Esophagus squamous epithelium (tissue), 5 donors: ENCODE measurements at regions not wholly inside any gene's neighbourhood (a gene's known extent, or its start where the extent isn't known, plus 50 kb on each side); places are given as distances from the start of the nearest gene placed in this dataset.

Experiments
- DNase-seq: peaks from one replicate; lab custom pipeline; 2025; lab: John Stamatoyannopoulos, UW
- H3K27ac ChIP-seq, 4 donors: fragments of 200-600 bp; sonication (generic); one replicate each; pipeline ENCODE4 v1.5.1; 2016 to 2019; ENCODE audit warnings: mild to moderate bottlenecking in 1 of 4
- H3K27me3 ChIP-seq, 4 donors: fragments of 200-600 bp; sonication (generic); 1 replicate in 3 of 4; 2 replicates in 1 of 4; pipeline versions ENCODE4 v1.5.1 to v1.6.0; 2017 to 2021; ENCODE audit warnings: antibody characterized with exemption in 1 of 4
- H3K36me3 ChIP-seq, 3 donors: fragments of 200-600 bp; sonication (generic); one replicate each; pipeline ENCODE4 v1.5.1; 2016 to 2019
- H3K4me1 ChIP-seq, 3 donors: fragments of 200-600 bp; sonication (generic); one replicate each; pipeline ENCODE4 v1.5.1; 2017 to 2019
- H3K4me3 ChIP-seq, 4 donors: fragments of 200-600 bp; sonication (generic); 1 replicate in 3 of 4; 2 replicates in 1 of 4; pipeline ENCODE4 v1.5.1; 2016 to 2019; ENCODE audit warnings: mild to moderate bottlenecking in 2 of 4, moderate library complexity in 1 of 4
- H3K9me3 ChIP-seq, 3 donors: fragments of 200-600 bp; sonication (generic); one replicate each; pipeline ENCODE4 v1.5.1; 2016 to 2019
- POLR2A ChIP-seq, 4 donors: fragments of 450-650 bp; IDR thresholded peaks; one replicate each; pipeline ENCODE4 v1.6.1; 2017; ENCODE audit warnings: antibody characterized with exemption in 4 of 4, mild to moderate bottlenecking in 4 of 4, moderate library complexity in 3 of 4
- WGBS, 2 donors: methylation state at CpG; one replicate each; pipeline ENCODE4 v1.1.5; 2018; 5-methylcytosine and 5-hydroxymethylcytosine counted together
- intact Hi-C: fragments of 100-400 bp; cut with DNase I; formaldehyde crosslinking; loops from one replicate; pipeline ENCODE4 v1.15.0; 2022
- TF ChIP-seq, protein P1 (sequence below), 6 experiments: fragments of 450-650 bp in 4 of 6; fragments of 200-600 bp in 2 of 6; sonication (generic) in 2 of 6; IDR thresholded peaks; one replicate each; pipeline ENCODE4 v1.5.1; 2016 to 2019; ENCODE audit warnings: antibody characterized with exemption in 6 of 6, mild to moderate bottlenecking in 4 of 6, moderate library complexity in 4 of 6
- donor health status: DM: yes; HTN: yes; CAD: no.

DNA sequence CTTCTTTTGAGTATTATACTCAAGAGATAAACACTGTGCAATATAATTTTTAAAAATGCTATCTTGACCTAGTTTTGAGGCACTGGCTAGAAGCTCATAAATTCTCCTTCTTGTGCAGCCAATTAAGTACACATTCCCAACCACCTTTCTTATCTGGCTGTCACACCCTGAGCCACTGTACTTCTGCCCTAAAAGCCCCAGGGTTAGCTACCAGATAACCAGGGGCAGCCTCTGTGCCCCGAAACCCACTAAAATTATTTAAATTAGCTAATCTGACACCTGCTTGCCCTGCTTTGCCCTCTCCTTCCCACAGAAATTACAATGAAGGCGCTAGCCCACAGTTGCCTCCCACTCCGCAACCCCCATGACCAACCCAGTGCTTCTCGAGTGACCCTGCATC is 597.3 kb upstream of the TYRP1 start:
- TF ChIP-seq, protein P1, sequence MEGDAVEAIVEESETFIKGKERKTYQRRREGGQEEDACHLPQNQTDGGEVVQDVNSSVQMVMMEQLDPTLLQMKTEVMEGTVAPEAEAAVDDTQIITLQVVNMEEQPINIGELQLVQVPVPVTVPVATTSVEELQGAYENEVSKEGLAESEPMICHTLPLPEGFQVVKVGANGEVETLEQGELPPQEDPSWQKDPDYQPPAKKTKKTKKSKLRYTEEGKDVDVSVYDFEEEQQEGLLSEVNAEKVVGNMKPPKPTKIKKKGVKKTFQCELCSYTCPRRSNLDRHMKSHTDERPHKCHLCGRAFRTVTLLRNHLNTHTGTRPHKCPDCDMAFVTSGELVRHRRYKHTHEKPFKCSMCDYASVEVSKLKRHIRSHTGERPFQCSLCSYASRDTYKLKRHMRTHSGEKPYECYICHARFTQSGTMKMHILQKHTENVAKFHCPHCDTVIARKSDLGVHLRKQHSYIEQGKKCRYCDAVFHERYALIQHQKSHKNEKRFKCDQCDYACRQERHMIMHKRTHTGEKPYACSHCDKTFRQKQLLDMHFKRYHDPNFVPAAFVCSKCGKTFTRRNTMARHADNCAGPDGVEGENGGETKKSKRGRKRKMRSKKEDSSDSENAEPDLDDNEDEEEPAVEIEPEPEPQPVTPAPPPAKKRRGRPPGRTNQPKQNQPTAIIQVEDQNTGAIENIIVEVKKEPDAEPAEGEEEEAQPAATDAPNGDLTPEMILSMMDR (IDR thresholded peaks at IDR 0.05) = no peak
- no peak for TF ChIP-seq POLR2A (IDR thresholded peaks at IDR 0.05)
- intact Hi-C loops = no loop called here
- H3K4me1 ChIP-seq = no peaks in the 10 kb centered on the region
- no peak for DNase-seq
- H3K36me3 ChIP-seq = no peaks in the 10 kb centered on the region
- peaks cover 0 to 3% (median 3%) of the 10 kb centered on the region in 3 donors for H3K9me3 ChIP-seq
- no peak overlapping the region for H3K27ac ChIP-seq
- H3K27me3 ChIP-seq = no peaks in the 10 kb centered on the region
- H3K4me3 ChIP-seq = no peak overlapping the region
- WGBS, 2 donors = 72 to 84% methylated on average over 4 of the region's 4 CpGs

DNA sequence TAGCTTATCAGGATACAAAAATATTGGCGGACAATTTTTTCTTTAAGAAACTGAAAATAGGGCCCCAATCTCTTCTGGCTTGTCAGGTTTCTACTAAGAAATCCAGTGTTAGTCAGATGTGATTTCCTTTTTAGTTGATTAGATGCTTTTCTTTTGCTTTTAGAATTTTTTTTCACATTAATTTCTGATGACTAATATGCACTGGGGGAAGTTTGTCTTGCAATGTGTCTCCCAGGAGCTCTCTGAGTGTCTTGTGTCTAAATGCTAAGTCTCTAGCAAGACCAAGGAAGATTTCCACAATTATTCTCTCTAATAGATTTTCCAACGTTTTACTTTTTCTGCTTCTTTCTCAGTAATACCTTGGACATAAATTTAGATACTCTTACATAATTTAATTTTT is 559.8 kb upstream of the TYRP1 start:
- DNase-seq = no peak
- no peak overlapping the region for H3K27ac ChIP-seq
- 76 to 82% methylated on average over 2 of the region's 2 CpGs for WGBS, 2 donors
- H3K36me3 ChIP-seq = no peaks in the 10 kb centered on the region
- no peak overlapping the region for H3K4me3 ChIP-seq
- intact Hi-C loops = no loop called here
- TF ChIP-seq, protein P1 (IDR thresholded peaks at IDR 0.05) = no peak
- no peak for TF ChIP-seq POLR2A (IDR thresholded peaks at IDR 0.05)
- peaks cover 0 to 13% (median 0%) of the 10 kb centered on the region in 3 donors for H3K9me3 ChIP-seq
- no peaks in the 10 kb centered on the region for H3K27me3 ChIP-seq
- no peaks in the 10 kb centered on the region for H3K4me1 ChIP-seq

DNA sequence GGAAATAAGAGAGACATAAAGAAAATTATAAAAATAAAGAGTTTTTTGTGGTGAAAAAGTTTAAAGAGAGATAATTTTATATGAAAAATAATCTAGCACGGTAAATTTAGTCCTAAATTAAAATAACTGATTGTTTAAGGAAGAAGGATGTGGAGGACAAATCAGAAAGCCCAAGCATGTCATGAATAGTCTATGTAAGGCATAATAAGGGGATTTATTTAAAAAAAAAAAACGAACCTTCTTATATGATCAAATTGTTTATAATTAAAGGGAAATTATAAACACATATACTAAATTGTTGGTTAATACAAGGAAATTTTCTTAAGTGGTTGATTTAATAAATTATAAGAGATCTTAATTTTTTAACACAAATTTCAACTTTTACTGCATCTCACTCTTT is 551.8 kb upstream of the TYRP1 start:
- TF ChIP-seq POLR2A (IDR thresholded peaks at IDR 0.05) = no peak
- TF ChIP-seq, protein P1 (IDR thresholded peaks at IDR 0.05) = no peak
- H3K36me3 ChIP-seq = no peaks in the 10 kb centered on the region
- H3K4me1 ChIP-seq = no peaks in the 10 kb centered on the region
- no peak for DNase-seq
- H3K27me3 ChIP-seq = no peaks in the 10 kb centered on the region
- 53 to 58% methylated on average over 2 of the region's 2 CpGs for whole genome bisulfite sequencing, 2 donors
- no peak overlapping the region for H3K27ac ChIP-seq
- peaks cover 0 to 7% (median 0%) of the 10 kb centered on the region in 3 donors for H3K9me3 ChIP-seq
- intact Hi-C loops = no loop called here
- H3K4me3 ChIP-seq = no peak overlapping the region

- WGBS, 2 donors = 60 to 64% methylated on average over 4 of the region's 4 CpGs
- intact Hi-C loops = no loop called here
- H3K27me3 ChIP-seq = no peaks in the 10 kb centered on the region
These were observed 537.6 kb upstream of the TYRP1 start for GRCh38 chr9:12155401-12156134.

DNA sequence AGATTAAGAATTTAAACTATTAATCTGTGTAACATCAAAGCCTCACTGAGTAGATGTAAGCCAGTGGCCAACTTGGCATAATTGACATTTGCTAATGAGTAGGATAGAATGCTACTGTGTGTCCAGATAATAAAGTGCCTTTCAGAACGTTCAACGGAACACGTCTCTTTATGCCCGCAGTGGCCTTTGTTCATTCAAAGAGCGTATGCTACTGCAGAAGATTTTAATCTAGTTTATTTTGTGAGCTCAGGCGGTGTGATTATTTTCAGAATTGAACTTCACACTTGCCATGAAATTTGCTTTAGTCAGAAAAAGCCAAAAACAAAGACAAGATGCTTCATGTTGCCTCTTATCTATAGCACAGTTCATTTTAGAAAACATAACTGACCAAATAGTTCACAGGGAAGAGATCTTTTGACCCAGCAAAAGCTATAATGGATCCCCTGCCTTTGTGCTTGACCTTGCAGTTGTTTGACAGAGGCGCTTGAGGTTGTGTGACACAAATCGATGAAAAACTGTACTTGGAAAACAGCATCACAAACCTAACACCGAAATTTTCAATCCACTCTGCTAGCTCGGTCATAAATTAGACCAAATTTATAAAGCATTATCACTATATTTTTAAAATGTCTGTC is 530.9 kb upstream of the TYRP1 start:
- H3K36me3 ChIP-seq = no peaks in the 10 kb centered on the region
- H3K27ac ChIP-seq = no peak overlapping the region
- WGBS, 2 donors = 64 to 69% methylated on average over 10 of the region's 10 CpGs
- H3K4me3 ChIP-seq = no peak overlapping the region
- DNase-seq = no peak
- no peak for TF ChIP-seq POLR2A (IDR thresholded peaks at IDR 0.05)
- TF ChIP-seq, protein P1 (IDR thresholded peaks at IDR 0.05) = no peak
- intact Hi-C loops = no loop called here
- no peaks in the 10 kb centered on the region for H3K4me1 ChIP-seq
- no peaks in the 10 kb centered on the region for H3K27me3 ChIP-seq
- H3K9me3 ChIP-seq = no peaks in the 10 kb centered on the region

More at GRCh38 chr9:12155401-12156134, 537.6 kb upstream of the TYRP1 start:
- no peak for DNase-seq
- TF ChIP-seq, protein P1 (IDR thresholded peaks at IDR 0.05) = no peak
- no peak for TF ChIP-seq POLR2A (IDR thresholded peaks at IDR 0.05)
- H3K27ac ChIP-seq = no peak overlapping the region
- no peaks in the 10 kb centered on the region for H3K4me1 ChIP-seq
- no peaks in the 10 kb centered on the region for H3K36me3 ChIP-seq
- H3K4me3 ChIP-seq = no peak overlapping the region
- H3K9me3 ChIP-seq = no peaks in the 10 kb centered on the region
